HG03103 (cell line): ENCODE measurements at regions not wholly inside any gene's neighbourhood (a gene's known extent, or its start where the extent isn't known, plus 50 kb on each side); places are given as distances from the start of the nearest gene placed in this dataset.
"Not testable (repeated sequence)": the region's sequence is repeated elsewhere in the genome, so short reads cannot be mapped to it uniquely, and the experiment has no call there.

ENCODE experiments used
- ATAC-seq: cut with Tn5 transposase; IDR thresholded peaks from one replicate; pipeline ENCODE4 v1.9.1; 2021; ENCODE audit warnings: low read depth; ENCODE audit not compliant: unreplicated experiment

DNA sequence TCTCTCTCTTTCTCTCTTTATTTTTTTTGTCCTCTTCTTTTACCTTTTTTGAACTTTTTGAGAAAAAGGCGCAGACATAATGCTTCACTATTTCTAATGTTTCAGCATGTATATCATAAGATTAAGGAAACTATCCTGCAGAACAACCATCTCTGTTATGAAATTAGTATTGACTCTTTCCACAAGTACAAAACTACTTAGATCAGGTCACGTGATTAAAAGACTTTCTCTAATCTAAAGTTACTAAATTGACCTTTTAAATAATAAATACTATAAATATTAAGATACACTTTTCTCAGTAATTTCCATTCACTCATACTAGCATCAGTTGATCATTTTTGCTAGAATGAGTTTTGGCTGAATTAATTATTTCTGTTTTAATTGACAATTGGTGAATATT is 844.5 kb upstream of the LRFN5 start:
- no peak for ATAC-seq

DNA sequence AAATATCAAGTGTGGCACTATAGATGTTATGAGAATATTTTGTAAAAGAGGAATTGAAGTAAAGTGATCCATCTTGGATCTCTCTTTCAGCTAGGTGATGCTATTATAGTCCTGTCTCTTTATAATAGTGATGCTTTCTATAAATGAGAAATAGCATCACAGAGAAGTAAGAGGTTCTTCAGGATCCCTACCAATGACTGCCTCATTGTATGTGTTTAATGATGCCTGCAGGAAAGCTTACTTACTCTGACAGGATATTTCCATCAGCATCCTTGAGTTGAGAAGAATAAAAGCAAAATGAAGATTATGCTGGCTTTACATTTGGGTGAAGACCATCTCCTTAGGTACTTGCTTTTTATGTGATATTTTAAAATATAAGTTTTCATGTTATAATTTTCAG is 846.0 kb upstream of the LRFN5 start:
- no peak for ATAC-seq

DNA sequence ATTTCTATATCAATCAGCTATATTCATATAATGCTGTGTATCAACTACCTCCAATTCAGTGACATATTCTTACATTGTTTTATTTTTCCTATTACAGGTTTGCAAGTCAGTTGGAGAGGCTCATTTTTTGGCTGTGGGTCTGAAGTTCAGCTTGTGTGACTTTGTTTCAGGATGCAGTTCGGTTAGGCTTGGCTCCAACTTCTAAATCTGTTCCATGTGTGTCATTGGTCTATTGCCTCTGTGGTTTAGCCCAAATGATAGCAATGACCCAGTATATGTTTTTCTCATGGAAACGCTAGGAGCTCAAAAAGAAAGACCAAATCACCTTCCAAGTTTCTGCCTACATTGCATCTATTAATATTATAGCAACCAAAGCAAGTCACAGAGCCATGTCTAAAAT is 848.6 kb upstream of the LRFN5 start:
- ATAC-seq: no peak

DNA sequence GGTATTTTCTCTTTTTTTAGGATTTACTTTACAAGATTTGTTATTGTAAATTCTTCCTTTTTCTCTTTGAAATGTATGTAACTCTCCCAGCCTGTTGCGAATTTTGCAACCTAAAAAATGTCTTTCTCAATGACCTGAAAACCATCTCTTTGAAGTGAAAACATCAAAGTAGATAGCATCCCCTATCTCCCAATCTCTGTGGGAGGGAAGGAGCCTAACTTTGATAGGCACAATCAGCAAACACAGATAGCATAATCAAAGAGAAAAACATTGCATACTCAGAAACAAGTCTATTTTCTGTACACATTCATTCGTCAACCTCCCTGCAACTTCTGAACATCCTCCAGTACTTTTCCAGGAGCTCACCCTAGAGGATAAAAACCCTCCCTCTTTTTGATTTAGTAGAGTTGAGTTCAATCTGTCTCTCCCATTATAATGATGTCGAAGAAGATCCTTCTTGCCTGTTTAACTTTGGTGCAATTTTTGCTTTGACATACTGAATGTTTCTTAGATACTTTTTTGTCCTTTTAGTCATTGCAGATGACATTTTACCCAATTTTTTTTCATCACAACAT is 849.2 kb upstream of the LRFN5 start:
- no peak for ATAC-seq

DNA sequence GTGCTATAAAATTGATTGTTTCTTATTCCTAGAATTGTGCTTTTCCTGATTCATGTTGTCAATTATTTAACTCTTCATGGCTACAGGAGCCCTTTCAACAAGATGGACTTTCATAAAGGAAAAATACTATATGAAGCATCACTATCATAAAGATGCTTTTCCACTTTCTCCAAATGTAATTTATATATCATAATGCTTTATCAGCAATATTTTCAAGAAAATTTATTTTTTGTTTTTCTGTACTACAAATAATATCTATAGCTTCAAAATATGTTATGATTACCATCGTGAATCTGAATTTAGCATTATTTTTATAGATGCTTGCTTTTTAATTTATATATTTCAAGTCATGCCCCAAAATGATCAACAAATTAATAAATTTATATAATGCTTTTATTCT is 873.5 kb upstream of the LRFN5 start:
- no peak for ATAC-seq

DNA sequence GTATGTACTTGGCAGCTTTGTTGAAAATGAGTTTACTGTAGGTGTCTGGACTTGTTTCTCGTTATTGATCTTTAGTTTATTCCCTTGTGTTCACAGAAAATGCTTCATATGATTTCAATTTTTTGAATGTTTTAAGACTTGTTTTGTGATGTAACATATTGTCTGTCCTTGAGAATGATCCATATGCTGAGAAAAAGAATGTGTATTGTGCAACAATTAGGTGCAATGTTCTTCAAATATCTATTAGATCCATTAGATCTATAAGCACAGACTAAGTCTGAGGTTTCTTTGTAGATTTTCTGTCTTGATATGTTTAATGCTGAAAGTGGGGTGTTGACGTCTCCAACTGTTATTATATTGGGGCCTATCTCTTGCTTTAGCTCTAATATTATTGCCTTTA is 879.6 kb upstream of the LRFN5 start:
- no peak for ATAC-seq

DNA sequence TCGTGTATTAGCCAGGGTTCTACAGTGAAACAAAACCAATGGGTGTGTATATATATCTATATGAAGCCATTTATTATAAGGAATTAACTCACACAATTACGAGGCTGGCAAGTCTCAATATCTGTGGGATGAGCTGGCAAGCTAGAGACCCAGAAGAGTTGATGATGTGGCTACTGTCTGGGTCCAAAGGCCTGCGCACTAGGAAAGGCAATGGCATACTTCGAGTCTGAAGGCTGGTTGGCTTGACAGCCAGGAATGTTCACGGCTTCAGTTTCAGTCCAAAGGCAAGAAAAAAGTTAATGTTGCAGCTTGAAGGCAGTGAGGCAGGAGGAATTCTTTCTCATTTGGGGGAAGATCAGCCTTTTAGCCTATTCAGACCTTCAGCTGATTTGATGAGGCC is 893.3 kb upstream of the LRFN5 start:
- no peak for ATAC-seq

DNA sequence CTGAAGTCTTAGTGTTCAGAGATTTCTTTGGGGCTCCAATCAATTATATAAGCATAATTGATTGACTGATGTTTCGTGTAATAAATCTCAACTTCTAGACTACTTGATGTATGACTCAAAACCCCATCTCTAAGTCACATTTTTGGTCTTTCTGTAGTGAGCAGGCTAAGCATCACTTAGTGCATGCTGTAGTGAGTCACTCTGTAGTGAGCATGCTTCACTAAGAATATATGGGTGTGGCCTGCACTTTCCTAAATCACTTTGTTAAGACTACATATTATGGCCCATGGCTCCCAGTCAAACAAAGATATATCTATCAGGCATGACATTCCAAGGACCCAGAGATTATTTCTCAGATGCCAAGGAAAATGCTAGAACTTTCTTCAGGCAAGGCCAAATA is 909.4 kb upstream of the LRFN5 start:
- no peak for ATAC-seq

DNA sequence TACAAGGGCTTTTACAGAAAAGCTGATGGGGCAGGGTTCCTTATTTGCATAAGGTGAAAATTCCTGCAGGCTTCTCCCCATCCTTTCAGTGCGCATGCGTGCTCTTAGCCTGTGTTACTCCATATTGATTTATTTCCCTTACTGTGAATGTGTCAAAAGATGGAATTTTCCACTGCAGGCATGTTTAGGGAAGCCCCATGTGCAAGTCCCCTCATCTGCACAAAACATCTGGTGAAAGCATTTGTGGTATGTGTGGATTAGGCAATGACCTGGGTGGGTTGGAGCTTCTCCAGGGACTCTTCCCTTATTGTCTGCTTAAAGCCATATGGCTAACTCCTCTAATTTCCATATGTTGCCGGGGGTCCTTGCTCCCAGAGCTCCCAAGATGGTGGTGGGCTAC is 912.7 kb upstream of the LRFN5 start:
- ATAC-seq: no peak

DNA sequence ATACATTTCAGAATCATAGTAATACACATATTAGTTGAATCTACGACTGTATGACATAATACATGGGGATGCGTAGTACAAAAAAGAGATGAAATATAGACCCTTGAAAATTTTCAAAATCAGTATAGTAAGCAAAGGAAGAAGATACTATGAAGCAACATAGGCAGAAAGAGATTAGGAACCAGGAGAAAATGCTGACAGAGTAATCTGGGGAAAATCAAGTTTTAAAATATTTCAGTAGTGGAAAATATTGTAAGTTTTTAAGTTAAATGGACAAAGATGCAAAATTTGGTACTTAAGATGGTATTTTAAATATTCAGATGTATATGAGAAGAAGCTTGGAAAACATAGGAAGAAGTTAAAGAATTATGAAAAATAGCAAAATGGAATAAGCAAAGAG is 915.6 kb upstream of the LRFN5 start:
- no peak for ATAC-seq

DNA sequence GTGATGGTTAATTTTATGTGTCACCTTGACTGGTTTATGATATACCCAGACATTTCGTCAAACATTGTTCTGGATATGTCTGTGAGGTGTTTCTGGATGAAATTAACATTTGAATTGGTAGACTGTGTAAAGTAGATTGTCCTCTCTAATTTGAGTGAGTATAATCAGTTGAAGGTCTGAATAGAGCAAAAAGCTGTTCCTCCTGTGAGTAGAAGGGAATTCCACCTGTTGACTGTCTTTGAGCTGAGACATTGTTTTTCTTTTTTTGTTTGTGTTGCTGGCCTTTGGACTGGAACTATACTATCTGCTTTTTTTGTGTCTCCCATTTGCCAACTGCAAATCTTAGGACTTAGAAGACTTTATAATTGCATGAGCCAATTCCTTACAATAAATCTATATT is 920.9 kb upstream of the LRFN5 start:
- no peak for ATAC-seq

DNA sequence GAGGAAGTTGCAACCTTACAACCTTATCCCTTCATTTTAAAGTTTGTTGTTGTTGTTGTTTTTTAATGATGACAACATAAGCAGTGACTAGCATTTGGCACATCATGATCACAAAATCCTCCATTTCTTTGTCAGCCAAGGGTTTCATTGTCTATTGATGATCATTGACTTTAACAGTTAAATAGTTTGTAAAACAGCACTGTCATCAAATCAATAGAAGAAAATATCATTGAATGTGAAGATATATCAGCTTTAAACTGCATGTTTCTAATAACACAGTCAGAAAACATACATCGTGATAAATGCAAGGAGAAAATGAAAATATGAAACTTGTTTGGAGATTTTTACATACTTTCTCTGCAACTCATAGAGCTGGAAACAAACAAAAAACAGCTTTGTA is 922.3 kb upstream of the LRFN5 start:
- ATAC-seq: no peak

DNA sequence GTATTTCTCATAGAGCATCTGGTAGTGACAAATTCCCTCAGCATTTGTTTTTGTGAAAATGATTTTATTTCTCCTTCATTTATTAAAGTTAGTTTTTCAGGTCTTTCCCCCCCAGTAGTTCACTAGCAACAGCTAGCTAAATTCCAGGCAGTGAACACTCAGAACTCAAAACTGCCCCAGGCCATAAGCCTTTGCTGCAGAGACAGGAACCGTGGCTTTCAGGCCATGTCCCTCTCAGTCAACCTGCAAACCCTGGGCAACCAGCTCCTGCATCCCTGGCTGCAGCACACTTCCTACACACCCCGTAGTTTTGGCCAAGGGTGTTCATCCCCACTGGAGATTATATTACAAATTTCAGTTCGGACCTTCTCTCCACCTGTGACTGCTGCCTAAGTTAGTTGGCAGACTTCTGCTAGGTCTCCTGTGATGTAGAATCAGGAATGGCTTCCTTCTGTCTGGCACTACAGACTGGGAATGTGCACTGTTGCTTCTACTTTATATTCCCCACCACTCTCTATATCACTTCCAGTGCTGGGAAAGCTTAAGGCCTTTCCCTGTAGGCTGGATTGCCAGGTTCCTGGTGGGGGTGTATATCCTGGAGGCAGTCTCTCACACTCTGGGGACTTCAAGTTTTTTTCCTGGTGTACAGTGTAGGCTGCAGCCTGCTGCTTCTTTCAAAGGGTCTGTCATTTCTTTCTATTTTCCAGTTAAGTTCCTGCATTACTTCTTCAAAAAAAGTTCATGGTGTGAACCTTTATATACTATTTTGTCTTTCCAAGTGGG is 924.4 kb upstream of the LRFN5 start:
- no peak for ATAC-seq

DNA sequence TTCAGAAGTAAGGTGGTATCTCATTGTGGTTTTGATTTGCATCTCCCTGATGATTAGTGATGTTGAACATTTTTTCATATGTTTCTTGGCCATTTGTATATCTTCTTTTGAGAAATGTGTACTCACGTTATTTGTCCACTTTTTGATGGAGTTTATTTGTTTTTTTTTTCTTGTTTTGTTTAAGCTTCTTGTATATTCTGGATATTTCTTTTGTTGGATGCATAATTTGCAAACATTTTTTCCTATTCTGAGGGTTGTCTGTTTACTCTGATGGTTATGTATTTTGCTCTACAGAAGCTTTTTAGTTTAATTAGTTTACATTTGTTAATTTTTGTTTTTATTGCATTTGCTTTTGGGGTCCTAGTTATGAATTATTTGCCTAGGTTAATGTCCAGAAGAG is 927.4 kb upstream of the LRFN5 start:
- no peak for ATAC-seq

DNA sequence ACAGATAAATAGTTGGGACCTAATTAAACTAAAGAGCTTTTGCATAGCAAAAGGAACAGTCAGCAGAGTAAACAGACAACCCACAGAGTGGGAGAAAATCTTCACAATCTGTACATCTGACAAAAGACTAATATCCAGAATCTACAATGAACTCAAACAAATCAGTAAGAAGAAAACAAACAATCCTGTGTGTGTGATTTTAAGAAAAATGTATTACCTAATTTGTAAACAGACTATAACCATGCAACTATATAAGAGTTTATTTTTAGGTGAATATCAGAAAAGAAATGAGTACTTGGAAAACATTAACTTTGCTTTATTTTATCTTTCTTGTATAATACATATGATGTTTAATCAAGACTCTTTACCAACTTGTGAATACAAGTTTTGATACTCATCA is 929.5 kb upstream of the LRFN5 start:
- not testable (repeated sequence) for ATAC-seq

DNA sequence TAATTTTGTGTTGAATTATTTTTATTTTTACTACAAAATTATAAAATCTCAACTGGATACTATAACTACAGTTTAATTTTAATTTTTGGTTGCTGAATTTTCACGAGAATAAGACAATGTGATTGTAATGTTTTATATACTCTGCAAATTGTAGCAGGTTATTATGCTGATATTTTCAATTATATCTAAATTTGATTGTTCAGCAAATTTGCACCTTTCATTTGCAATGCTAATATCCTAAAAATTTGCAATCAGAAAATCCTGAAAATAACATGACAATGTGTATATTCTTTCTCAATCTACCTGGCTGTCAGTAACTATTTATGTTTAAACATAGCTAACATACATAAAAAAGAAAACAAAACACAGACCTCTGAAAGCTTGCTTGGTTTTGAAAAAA is 932.2 kb upstream of the LRFN5 start:
- ATAC-seq: no peak

DNA sequence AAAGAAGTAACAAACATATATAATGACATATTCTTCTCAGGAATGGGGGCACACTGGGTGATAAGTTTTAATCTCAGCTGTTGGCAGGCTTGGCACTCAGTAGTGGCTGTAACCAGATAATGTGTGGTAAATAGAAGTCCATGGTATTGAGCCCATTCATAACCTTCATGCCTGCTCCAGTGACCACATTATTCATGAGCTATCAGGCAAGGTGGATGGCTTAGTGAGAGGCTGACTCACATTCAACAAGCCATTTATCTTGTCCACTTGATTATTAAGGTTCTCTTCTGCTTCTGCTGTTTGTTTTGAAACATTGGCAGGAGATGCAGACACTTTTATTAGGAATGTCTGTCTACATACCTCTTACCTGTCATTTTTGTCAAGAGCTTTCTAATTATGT is 950.4 kb upstream of the LRFN5 start:
- no peak for ATAC-seq

DNA sequence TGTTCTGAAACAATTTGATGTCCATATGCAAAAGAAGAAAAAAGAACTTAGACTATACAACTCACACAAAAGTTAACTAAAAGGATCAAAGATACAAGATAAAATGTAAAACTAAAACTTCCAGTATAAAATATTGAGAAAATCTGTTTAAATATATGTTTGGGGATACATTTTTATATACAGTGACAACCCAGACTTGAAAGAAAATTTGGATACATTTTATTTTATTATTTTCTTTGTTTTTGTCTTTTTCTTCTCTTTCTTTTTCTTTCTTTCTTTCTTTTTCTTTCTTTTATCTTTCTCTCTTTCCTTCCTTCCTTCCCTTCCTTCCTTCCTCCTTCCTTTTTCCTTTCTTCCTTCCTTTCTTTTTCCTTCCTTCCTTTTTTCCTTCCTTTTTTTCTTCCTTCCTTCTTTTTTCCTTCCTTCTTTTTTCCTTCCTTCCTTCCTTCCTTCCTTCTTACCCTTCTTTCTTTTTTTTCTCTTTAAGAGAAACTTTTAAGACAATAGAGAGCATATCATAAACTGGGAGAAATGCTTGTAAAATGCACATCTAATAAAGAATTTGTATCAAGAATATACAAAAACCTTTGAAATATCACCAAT is 954.5 kb upstream of the LRFN5 start:
- ATAC-seq: no peak

DNA sequence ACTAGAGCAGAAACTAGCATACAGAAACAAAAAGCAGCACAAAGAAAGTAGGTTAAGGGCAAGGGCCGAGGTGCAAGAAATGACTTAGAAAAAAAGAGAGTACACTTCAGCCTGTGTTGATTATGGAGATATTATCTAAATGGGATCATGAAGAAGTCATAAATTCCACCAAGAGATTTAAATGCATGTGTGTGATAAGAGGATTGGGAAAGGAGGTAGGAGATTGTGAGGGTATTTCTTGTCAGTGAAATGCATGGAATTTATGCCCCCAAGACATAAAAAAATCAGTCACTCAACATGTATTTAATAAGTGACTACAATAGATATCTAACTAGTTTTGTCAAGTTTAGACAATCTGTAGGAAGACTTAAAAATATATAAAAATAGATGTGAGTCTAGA is 976.2 kb upstream of the LRFN5 start:
- ATAC-seq: no peak

DNA sequence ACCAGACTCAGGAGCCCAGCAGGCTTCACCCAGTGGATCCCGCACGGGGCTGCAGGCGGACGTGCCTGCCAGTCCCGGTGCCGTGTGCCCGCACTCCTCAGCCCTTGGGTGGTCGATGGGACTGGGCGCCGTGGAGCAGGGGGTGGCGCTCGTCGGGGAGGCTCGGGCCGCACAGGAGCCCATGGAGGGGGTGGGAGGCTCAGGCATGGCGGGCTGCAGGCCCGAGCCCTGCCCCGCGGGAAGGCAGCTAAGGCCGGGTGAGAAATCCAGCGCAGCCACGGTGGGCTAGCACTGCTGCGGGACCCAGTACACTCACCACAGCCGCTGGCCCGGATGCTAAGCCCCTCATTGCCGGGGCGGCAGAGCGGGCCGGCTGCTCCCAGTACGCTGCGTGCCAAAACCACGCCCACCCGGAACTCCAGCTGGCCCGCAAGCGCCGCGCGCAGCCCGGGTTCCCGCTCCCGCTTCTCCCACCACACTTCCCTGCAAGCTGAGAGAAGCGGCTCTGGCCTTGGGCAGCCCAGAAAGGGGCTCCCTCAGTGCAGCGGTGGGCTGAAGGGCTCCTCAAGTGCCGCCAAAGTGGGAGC is 977.0 kb upstream of the LRFN5 start:
- not testable (repeated sequence) for ATAC-seq

DNA sequence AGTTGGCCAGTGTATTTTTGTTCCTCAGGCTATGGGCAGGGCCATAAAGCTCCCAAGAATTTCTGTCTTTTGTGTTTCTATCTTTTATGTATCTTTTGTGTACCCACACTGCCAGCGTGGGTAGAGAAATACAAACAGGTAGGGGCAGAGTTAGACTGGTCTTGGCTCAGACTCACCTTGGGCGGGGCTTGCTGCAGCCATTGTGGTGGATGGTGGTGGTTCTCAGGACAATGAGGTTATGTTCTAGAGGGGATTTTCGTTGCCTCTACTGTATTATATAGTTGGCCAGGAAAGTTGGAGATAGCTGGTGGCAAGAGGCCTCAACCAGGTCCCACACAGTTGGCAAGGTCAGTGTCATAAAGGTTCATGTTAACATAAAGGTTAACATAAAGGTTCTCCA is 977.5 kb upstream of the LRFN5 start:
- no peak for ATAC-seq

DNA sequence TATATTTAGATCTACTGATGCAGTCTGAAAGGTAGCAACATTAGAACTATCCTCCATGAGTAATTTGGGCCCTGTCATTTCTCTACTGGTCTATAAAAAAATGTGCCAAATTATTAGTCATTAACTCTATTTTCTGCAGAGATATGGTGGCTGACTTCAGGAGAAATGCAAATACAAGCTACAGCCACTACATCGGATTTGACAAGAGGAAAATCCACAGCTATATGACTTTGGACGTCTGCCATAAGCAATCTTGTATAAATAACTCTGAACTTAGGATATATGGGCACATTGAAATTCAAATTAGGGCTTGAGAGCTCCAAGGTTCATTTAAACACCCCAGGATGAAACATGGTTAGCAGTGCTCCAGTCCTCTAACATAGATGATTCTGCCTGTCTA is 983.0 kb upstream of the LRFN5 start:
- no peak for ATAC-seq
